HG02678 (cell line): ENCODE measurements at regions not wholly inside any gene's neighbourhood (a gene's known extent, or its start where the extent isn't known, plus 50 kb on each side); places are given as distances from the start of the nearest gene placed in this dataset.
"Not testable (repeated sequence)": the region's sequence is repeated elsewhere in the genome, so short reads cannot be mapped to it uniquely, and the experiment has no call there.

Experiments
- ATAC-seq: cut with Tn5 transposase; IDR thresholded peaks from one replicate; pipeline ENCODE4 v1.9.1; 2021; ENCODE audit warnings: mild to moderate bottlenecking, moderate library complexity; ENCODE audit not compliant: unreplicated experiment

DNA sequence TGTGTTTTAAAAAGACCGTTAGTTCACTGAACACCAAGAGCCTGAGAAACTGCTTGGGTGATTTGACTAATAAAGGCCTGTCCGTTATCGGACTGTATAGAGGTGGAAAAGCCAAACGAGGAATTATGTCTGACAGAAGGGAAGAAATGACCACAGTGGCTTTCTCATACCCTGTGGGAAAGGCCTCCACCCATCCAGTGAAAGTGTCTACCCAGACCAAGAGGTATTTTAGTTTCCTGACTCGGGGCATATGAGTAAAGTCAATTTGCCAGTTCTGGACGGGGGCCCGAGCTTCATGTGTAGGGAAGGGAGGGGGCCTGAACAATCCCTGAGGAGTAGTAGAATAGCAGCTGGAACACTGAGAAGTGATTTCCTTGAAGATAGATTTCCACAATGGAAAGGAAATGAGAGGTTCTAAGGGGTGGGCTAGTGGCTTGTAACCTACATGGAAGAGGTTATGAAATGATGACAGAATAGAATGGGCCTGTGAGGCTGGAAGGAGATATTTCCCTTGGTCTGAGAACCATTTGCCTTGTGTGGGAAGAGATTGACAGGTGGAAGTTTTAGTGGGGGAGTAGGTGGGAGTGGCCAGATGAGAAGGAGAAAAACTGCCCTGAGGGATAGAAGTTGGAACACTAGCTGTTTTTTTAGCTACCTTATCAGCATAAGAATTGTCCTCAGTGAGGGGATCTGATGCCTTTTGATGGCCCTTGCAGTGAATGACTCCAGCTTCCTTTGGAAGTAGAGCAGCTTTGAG is 106.4 kb upstream of the PPM1J start:
- not testable (repeated sequence) for ATAC-seq

DNA sequence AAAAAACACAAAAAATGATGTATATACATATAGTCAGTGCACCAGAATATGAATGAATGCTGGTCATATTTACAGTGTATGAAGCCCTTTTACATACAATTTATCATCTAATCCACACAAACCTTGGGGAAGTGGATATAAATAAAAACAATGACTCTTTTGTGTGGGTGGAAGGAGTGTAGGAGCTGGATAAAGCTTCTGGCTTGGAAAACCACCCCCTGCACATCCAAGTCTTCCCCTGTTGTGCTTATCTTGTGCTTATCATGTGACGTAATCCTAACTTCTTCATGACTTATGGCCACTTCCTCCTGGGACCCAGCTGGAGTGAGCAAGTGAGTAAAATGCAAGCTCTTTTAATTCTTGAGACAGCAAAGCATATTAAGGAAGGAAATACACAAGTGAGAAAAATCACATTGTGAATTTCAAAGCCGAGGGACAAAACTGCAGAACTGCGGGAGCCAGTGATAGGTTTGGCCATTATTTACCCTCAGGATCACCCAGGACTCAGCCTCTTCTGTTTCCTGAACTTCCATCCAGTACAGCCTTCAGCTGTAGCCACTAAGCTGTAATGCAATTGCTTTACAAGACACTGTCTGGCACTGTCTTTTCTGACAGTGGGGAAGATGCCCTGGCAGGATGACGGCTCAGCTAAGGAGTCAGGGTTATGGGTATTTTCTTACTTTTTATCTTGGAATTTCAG is 104.0 kb upstream of the PPM1J start:
- no peak for ATAC-seq

DNA sequence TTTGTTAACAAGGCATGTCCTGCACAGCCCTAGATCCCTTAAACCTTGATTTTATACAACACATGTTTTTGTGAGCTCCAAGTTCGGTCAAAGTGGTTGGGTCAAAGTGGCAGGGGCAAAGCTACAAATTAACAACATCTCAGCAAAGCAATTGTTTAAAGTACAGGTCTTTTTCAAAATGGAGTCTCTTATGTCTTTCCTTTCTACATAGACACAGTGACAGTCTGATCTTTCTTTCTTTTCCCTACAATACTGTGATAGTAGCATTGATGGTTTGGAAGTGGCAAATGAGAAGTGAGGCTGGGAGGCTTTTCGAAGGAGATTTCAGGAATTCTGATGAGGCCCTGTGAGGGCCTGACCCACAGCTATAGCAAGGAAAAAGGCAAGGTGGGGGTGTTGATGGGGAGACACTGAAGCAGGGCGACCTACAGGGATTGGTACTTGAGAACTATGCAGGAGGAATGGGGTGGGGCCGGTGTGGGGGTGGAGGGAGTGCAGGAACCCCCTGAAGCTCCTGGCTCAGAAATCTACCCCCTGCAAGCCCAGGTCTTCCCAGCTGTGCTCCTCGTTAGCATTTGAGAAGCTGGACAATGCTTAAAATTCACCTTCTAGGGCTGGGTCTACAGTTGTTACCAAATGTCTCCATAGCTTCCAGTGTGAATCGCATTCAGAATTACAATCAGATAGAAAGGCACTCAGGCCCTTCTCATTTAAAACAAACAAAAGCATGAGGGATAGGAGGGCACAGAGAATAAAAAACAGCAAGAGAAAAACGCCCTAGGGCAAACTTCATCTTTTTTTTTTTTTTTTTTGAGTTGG is 102.6 kb upstream of the PPM1J start:
- ATAC-seq = no peak

DNA sequence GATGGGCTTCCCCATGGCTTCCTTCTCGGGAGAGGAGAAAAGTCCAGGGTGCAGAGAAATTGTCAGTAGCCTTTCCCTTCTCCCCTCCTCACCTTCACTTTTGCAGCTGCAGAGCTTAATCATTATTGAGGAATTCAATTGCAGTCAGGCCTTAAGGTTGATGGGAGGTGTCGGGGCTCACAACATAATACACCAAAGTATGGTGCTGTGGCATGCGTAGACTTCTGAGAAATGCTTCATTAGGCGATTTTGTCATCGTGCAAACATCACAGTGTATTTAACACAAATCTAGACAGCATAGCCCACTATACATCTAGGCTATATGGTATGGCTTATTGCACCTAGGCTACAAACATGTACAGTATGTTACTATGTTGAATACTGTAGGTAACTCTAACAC is 100.2 kb upstream of the PPM1J start:
- ATAC-seq = no peak

DNA sequence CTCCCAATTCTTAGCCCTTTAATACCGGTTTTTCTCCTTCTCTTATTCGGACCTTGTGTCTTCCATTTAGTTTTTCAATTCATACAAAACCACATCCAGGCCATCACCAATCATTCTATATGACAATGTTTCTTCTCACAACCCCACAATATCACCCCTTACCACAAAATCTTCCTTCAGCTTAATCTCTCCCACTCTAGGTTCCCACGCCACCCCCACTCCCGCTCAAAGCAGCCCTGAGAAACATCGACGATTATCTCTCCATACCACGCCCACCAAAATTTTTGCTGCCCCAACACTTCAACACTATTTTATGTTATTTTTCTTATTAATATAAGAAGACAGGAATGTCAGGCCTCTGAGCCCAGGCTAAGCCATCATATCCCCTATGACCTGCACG is 99.5 kb upstream of the PPM1J start:
- not testable (repeated sequence) for ATAC-seq

GRCh38 chr1:112808861-112809684 is 93.9 kb upstream of the PPM1J start:
- no peak for ATAC-seq

GRCh38 chr1:112807999-112808398 is 92.9 kb upstream of the PPM1J start:
- no peak for ATAC-seq

DNA sequence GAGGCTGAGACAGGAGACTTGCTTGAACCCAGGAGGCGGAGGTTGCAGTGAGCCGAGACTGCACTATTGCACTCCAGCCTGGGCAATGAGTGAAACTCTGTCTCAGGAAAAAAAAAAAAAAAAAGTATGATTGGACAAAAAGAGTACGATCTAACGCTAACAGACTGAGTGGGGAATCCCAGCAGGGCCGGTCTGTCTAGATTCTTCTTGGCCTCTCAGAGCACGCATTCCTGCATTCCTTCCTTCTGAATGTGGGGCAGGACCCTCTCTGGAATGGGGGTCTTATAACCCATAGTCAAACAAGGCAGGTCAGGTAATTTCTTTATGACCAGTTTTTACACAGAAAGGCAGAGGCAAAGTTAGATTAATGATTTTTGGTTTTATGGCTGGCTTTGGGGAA is 92.0 kb upstream of the PPM1J start:
- no peak for ATAC-seq

- no peak for ATAC-seq
Measured at GRCh38 chr1:112806090-112806642, 91.0 kb upstream of the PPM1J start.

- no peak for ATAC-seq
Measured at GRCh38 chr1:112805155-112805853, 90.2 kb upstream of the PPM1J start.

GRCh38 chr1:112803906-112804762 is 89.0 kb upstream of the PPM1J start:
- peak; percentile 79 for ATAC-seq

- no peak for ATAC-seq
Measured at GRCh38 chr1:112800289-112800688, 85.2 kb upstream of the PPM1J start.

- no peak for ATAC-seq
Measured at GRCh38 chr1:112798292-112798691, 83.2 kb upstream of the PPM1J start.

DNA sequence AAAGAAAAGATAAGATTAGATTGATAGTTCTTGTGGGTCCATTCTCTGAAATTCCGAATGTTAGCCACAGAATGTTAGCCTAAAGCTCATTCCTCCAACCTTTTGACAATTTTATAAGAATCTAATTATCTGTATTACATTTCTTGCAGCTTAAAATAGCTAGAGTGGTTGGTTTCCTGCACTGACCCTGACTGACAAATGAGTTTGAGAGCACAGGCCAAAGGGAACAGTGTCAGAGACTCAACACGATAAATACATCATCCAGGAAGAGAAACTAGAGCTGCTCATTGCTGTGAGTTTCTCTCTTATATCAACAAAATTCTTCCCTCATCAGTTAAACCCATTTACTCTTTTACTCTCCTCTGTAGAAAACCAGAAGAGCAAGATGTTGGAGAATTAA is 82.1 kb upstream of the PPM1J start:
- ATAC-seq = no peak

DNA sequence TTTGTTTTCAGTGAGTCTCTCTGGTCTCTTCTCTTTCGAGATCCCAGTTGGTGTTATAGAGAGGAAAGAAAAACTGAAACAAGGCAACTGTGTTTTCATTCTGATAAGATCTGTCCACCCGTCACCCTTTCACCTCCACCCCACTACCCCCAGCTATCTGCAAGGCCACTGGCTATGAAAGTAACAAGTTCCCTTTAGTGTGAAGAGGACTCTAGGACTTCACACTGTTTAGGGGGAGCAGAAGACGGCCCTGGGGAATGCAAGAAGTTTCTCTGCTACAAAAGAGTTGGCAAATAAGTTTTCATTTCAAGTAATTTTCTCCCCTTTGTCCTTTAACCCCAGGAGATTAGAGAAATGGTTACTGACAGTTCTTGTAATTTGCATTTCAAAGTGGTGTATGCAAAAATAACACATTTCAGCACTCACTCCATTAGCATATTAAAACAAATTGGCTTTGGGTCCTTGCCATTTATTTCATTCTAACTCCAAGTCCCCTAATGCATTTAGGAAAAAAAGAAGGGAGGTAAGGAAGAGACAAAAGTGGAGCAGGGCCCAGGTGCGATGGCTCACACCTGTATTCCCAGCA is 79.6 kb upstream of the PPM1J start:
- ATAC-seq = peak; percentile 74

DNA sequence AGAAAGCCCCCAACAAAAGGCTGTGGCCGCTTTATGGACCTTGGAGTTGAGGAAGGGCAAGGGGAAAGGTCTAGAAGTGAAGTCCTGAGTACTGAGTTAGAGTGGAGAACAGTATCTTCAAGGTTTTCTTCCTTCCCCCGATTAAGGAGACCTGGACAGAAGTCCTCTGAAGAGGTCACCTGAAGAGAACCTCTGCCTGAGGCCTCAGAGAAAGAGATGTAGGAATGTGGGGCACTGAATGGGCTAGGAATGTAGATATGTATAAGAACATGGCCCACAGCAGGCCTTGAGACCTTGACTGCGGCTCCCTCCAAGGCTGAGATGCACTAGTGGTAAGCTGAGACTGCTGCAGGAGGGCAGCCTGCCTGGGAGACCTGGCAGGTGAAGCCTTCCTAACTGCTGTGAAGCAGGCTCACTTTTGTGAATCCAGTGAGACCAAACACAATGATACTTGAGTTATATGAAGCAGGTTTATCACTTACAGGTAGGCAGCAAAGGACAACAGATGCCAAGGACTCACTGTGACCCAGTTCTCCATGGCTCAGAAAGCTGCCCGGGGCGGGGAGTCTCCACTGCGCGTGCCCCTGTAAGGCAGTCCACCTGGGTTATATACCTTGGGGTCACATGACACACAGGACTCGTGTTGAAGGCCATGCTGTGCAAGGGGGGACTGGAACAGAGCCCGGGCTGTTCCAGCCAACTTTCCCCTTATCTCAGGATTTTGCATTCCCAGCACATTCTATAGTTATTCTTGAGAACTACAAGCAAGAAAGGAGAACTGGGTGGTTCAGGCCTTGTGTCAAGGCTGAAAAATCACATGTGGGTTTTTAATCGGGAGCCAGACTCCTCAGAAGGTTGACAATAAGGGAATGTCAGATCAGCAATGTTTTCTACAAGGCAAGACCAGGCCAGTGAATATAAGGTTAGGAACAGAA is 78.8 kb upstream of the PPM1J start:
- no peak for ATAC-seq

DNA sequence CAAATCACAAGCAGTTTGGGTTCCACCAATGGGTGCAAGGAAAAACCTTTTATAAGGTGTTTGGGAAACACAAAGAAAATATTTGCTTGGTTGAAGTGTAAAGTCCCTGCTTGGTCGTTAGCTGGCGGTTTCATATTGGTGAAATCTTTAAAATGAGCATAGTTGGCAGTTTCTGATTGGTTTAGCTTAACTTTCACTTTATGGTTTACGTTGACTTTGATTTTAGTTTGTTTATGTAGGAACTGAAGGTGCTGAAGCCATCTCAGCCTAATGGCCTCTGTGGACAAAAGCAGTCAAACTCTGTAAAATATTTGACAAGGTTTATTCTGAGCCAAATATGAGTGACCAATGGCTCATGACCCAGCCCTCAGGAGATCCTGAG is 76.6 kb upstream of the PPM1J start:
- ATAC-seq = no peak
